ENCODE measurements at regions not wholly inside any gene's neighbourhood (a gene's known extent, or its start where the extent isn't known, plus 50 kb on each side); places are given as distances from the start of the nearest gene placed in this dataset.

DNA sequence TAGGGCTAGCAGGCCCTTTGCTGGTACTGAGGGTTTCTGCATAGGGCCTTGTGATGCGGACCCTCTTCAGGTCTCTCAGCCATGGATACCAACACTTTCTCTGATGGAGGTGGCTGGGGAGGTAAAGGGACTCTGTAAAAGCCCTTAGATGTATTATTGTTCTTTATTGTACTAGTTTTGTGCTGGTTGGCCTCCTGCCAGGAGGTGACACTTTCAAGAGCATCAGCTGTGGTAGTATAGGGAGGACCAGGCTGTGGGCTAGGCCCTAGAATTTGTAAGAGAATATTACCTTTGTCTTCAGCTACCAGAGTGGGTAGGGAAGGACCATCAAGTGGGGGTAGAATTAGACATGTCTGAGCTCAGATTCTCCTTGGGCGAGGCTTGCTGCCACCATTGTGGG is 936.3 kb downstream of the CENPC start:
- DNase-seq (ENCODE audit: low read depth, low spot score): no peak

- DNase-seq (ENCODE audit: low read depth, low spot score): no peak
Observed at GRCh38 chr4:66606908-66607307, 936.6 kb upstream of the EPHA5 start.

- no peak for DNase-seq (ENCODE audit: low read depth, low spot score)
Observed at GRCh38 chr4:66606215-66606614, 935.9 kb upstream of the EPHA5 start.

GRCh38 chr4:66604192-66604591 is 933.9 kb upstream of the EPHA5 start:
- DNase-seq (ENCODE audit: low read depth, low spot score): no peak

GRCh38 chr4:66602622-66603021 is 932.3 kb upstream of the EPHA5 start:
- no peak for DNase-seq (ENCODE audit: low read depth, low spot score)

DNA sequence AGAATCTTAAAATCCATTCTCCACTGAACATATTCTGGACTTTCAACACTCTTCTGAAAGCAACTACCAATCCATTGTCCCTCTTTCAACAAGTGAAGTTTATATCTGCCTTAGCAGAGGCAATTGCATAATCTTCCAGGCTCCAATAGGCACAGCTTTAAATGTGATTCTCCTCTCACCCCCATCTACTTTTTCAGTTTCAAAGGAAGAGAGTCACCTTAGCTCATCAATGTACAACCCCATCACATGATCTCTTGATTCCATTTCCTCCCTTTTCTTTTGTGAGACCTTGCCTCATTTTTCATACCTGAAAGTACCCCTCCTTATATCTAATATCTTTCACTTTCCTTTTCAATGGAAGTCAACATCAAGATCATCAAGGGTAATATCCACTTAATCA is 921.7 kb upstream of the EPHA5 start:
- no peak for DNase-seq (ENCODE audit: low read depth, low spot score)

GRCh38 chr4:66590488-66591215 is 920.4 kb upstream of the EPHA5 start:
- no peak for DNase-seq (ENCODE audit: low read depth, low spot score)

- no peak for DNase-seq (ENCODE audit: low read depth, low spot score)
Observed at GRCh38 chr4:66589183-66589582, 918.9 kb upstream of the EPHA5 start.

- DNase-seq (ENCODE audit: low read depth, low spot score): no peak
Observed at GRCh38 chr4:66585767-66586166, 915.5 kb upstream of the EPHA5 start.

GRCh38 chr4:66577922-66578321 is 907.6 kb upstream of the EPHA5 start:
- no peak for DNase-seq (ENCODE audit: low read depth, low spot score)

DNA sequence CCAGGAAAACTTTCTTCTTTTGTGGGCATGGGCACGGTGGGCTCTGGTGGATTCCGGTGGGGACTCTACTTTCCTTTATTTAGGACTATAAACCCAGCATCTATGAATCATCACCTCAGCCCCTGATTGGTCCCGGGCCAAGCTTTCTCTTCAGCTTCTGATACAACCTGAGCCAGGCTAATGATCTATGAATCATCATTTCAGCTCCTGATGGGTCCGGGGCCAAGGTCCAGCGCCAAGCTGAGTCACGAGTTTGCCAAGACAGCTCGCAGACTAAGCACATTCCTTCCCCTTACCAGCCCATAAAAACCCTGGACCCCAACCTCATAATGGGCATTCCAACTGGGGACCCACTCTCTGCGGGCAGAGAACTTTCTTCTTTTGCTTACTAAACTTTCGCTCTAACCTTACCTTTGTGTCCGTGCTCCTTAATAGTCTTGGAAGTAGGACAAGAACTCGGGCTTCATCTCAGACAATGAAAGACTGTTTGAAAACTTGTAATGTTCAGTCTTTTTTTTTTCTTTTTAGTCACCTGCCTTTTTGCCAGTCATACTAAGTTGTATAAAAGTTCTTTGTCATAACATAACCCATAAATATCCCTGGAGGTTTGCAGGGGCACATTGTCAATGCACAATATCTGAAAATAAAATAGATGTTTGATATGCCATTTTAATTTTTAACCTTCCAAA is 904.9 kb upstream of the EPHA5 start:
- DNase-seq (ENCODE audit: low read depth, low spot score): no peak

- DNase-seq (ENCODE audit: low read depth, low spot score): no peak
Observed at GRCh38 chr4:66574145-66574978, 904.1 kb upstream of the EPHA5 start.

GRCh38 chr4:66572949-66573348 is 902.7 kb upstream of the EPHA5 start:
- no peak for DNase-seq (ENCODE audit: low read depth, low spot score)

- no peak for DNase-seq (ENCODE audit: low read depth, low spot score)
Observed at GRCh38 chr4:66571145-66571695, 900.9 kb upstream of the EPHA5 start.

DNA sequence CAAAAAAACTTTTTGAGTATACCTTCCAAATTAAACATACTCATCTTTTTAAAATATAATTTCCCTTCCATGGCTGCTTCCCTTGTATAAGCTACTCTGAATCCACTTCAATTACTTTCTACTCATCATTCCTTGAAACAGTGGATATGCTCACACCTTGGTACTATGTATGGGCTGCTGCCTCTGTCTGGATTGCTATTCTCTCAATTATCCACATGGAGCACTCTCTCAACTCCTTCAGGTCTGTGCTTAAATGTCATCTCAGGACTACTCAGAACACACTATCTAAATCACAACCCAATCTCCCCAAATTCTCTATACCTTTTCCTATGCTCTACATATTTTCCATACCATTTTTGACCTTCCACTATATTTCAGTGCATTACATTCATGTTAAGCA is 898.9 kb upstream of the EPHA5 start:
- no peak for DNase-seq (ENCODE audit: low read depth, low spot score)

DNA sequence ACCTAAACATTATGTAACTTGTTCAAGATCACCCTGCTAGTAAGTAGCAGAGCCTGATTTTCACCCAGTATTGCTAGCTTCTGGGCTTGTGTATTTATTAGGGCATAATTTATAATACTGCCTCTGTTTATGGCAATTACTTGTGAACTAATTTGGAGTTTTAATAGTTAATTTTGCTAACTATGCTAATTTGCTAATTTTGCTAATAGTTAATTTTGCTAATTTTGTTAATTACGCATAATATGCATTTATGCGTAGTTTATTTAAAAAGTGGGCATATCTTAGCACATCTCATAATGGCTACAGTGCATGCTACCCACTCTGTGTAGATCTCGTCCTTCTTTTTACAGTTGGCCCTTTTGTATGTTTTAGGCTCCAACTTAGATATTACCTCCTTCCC is 898.1 kb upstream of the EPHA5 start:
- DNase-seq (ENCODE audit: low read depth, low spot score): no peak

- DNase-seq (ENCODE audit: low read depth, low spot score): no peak
Observed at GRCh38 chr4:66568001-66568400, 897.7 kb upstream of the EPHA5 start.

DNA sequence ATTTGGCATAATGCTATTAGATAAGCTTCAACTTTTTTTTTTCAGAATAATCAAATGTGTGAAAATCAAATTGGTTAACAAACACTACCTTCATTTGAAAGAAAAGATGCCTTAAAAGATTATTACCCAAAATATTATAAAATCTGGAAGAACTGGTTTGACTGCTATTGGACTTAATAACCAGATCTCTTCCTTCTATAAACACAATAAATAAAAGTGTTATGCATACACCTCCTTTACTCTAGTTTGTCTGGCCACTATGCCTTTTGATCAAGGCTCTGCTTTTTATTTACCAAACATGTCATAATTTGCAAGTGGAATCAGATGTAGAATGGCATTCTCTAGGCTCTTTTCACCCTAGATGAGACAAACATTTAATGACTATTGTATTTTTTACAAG is 897.3 kb upstream of the EPHA5 start:
- DNase-seq (ENCODE audit: low read depth, low spot score): no peak

DNA sequence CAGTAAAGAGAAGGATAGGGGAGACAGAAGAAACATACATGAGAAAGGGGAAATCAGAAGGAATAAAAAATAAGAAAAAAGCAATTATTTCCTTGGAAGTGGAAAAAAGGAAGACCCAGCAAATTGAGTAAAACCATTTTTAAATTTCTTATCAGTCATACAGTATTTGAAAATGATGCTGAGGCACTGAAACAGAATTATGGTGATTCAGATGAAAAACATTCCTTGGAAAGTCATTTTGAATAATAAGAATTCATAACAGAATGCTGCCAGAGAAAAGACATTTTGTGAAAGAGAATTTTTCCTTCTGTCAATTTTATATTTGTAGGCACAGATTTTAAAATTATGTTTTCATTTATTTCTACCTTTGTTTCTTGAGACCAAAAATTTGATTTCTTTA is 895.5 kb upstream of the EPHA5 start:
- no peak for DNase-seq (ENCODE audit: low read depth, low spot score)

DNA sequence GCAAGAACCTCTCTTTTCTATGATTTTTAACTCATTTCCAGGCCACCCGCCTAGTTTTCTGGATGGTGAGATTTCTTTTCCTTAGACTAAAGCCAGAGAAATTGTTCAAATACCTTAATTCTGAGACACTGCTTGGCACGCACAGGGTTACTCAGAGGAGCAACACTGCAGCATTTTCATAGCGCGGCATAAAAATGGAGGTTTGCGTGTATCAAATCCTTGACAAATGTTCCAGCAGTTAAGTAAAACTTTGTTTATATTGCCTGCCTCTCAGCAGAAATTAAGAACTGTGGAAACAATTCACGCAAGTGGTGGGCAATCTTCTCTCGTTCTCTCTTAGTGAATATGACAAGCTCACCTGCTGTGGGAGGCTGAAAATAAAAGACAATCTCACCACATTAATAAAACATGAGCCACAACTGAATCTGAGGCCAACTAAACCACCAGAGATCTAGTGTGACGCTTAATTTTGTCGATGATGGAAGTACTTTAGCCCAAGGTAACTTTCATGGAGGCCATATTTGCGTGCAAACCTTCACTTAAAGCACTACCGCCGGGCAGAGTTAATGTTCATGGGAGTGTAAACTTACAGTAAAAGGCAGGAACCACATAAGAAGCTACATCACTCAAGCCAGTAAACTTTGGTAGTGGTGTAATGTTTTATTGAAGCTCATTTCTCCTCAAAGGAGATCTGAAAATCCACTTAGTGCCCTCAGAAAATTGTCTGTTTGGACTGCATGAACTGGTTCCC is 894.8 kb upstream of the EPHA5 start:
- no peak for DNase-seq (ENCODE audit: low read depth, low spot score)

GRCh38 chr4:66562276-66562806 is 892.1 kb upstream of the EPHA5 start:
- no peak for DNase-seq (ENCODE audit: low read depth, low spot score)
